ENCODE measurements at regions not wholly inside any gene's neighbourhood (a gene's known extent, or its start where the extent isn't known, plus 50 kb on each side); places are given as distances from the start of the nearest gene placed in this dataset.

DNA sequence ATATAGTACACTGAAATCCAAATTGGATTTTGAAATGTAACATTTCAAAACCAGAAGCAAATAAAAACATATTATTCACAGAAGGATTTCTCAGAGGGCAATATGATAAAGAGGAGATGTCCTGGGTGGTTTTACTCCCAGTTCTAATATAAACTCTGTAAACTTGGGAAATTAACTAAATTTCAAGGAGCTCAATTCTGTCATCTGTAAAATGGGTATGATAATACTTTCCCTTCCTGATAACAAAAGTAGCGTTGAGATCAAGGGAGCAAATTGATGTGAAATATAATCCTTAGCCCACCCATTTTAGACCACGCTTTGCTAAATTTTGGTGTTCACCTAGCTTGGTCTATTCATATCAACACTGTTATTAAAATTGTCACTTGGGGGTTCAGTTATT, 192.5 kb upstream of the BTG1 start:
- Histone ChIP-seq H4K5ac (ENCODE audit: low read length) (no peak overlapping the region), H3K18ac (ENCODE audit: low read length) (no peak overlapping the region), H2BK120ac (ENCODE audit: low read depth, low read length) (no peak overlapping the region), H3K27ac (ENCODE audit: low read depth, low read length) (no peak overlapping the region), H3K23ac (ENCODE audit: low read length) (no peak overlapping the region), H3K4me3 (ENCODE audit: low read length) (no peak overlapping the region), H3K79me2 (ENCODE audit: control insufficient read depth, insufficient read depth, low read length) (no peaks in the 10 kb centered on the region), H3K79me1 (ENCODE audit: low read length) (no peaks in the 10 kb centered on the region), H3K4me1 (ENCODE audit: control insufficient read depth, low read depth, low read length) (no peaks in the 10 kb centered on the region), H3K36me3 (ENCODE audit: control insufficient read depth, insufficient read depth, low read length) (no peaks in the 10 kb centered on the region), H3K56ac (ENCODE audit: low read length) (no peak overlapping the region), H4K8ac (ENCODE audit: low read depth, low read length) (no peak overlapping the region), H2AK5ac (ENCODE audit: low read length) (no peak overlapping the region), H3K9ac (ENCODE audit: low read length) (no peak overlapping the region), H3K4me2 (ENCODE audit: low read length) (no peak overlapping the region), H2BK5ac (ENCODE audit: low read length) (no peak overlapping the region), H3K27me3 (ENCODE audit: insufficient read depth, low read length, poor library complexity) (no peaks in the 10 kb centered on the region), H3K4ac (ENCODE audit: low read depth, low read length) (no peak overlapping the region), H2BK15ac (replicated peaks; ENCODE audit: low read depth) (no peak overlapping the region)
- no peak for DNase-seq
- no CpG with 5 or more reads among the region's 2 CpGs for WGBS (ENCODE audit: extremely low coverage, insufficient coverage, low lambda C conversion rate)

- no peak overlapping the region for H3K9ac ChIP-seq (ENCODE audit: low read length)
- no peak overlapping the region for H3K56ac ChIP-seq (ENCODE audit: low read length)
- no peak overlapping the region for H3K4me3 ChIP-seq (ENCODE audit: low read length)
- H3K36me3 ChIP-seq (ENCODE audit: control insufficient read depth, insufficient read depth, low read length): no peaks in the 10 kb centered on the region
- no peak overlapping the region for H2BK5ac ChIP-seq (ENCODE audit: low read length)
- no peak overlapping the region for H2AK5ac ChIP-seq (ENCODE audit: low read length)
- H2BK120ac ChIP-seq (ENCODE audit: low read depth, low read length): no peak overlapping the region
- no peaks in the 10 kb centered on the region for H3K27me3 ChIP-seq (ENCODE audit: insufficient read depth, low read length, poor library complexity)
- no peaks in the 10 kb centered on the region for H3K4me1 ChIP-seq (ENCODE audit: control insufficient read depth, low read depth, low read length)
- no peak overlapping the region for H4K8ac ChIP-seq (ENCODE audit: low read depth, low read length)
- H3K4me2 ChIP-seq (ENCODE audit: low read length): no peak overlapping the region
- H3K18ac ChIP-seq (ENCODE audit: low read length): no peak overlapping the region
- H3K27ac ChIP-seq (ENCODE audit: low read depth, low read length): no peak overlapping the region
- no peak overlapping the region for H3K4ac ChIP-seq (ENCODE audit: low read depth, low read length)
- H3K79me2 ChIP-seq (ENCODE audit: control insufficient read depth, insufficient read depth, low read length): no peaks in the 10 kb centered on the region
- no peak overlapping the region for H3K23ac ChIP-seq (ENCODE audit: low read length)
- H2BK15ac ChIP-seq (replicated peaks; ENCODE audit: low read depth): no peak overlapping the region
- no peaks in the 10 kb centered on the region for H3K79me1 ChIP-seq (ENCODE audit: low read length)
- H4K5ac ChIP-seq (ENCODE audit: low read length): no peak overlapping the region
- whole genome bisulfite sequencing (ENCODE audit: extremely low coverage, insufficient coverage, low lambda C conversion rate): no CpG with 5 or more reads among the region's 4 CpGs
- DNase-seq: no peak
Measured at GRCh38 chr12:92337128-92337527, 191.5 kb upstream of the BTG1 start.

DNA sequence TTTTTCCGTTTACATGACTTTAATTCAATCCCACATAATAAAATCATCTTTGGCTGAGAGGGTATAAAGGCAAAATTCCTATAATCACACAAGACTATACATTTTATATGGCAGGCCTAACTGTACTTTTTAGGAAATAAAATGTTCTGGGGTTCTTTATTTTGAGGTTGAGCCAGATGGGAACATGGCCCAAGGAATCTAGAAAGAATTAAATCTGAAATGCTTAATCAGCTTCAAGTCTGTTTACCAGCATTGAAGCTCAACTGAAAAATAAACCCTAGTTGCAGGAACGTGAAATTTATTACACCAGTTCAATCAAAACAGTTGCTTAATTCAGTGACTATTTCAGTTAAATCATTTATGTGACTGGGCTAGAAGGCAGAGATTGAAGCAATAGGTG, 191.0 kb upstream of the BTG1 start:
- Histone ChIP-seq H4K8ac (ENCODE audit: low read depth, low read length) (no peak overlapping the region), H3K4ac (ENCODE audit: low read depth, low read length) (no peak overlapping the region), H2BK120ac (ENCODE audit: low read depth, low read length) (no peak overlapping the region), H3K4me1 (ENCODE audit: control insufficient read depth, low read depth, low read length) (no peaks in the 10 kb centered on the region), H2BK15ac (replicated peaks; ENCODE audit: low read depth) (no peak overlapping the region), H4K5ac (ENCODE audit: low read length) (no peak overlapping the region), H3K4me3 (ENCODE audit: low read length) (no peak overlapping the region), H3K79me1 (ENCODE audit: low read length) (no peaks in the 10 kb centered on the region), H3K27ac (ENCODE audit: low read depth, low read length) (no peak overlapping the region), H3K79me2 (ENCODE audit: control insufficient read depth, insufficient read depth, low read length) (no peaks in the 10 kb centered on the region), H3K9ac (ENCODE audit: low read length) (no peak overlapping the region), H2BK5ac (ENCODE audit: low read length) (no peak overlapping the region), H3K23ac (ENCODE audit: low read length) (no peak overlapping the region), H3K4me2 (ENCODE audit: low read length) (no peak overlapping the region), H3K27me3 (ENCODE audit: insufficient read depth, low read length, poor library complexity) (no peaks in the 10 kb centered on the region), H3K36me3 (ENCODE audit: control insufficient read depth, insufficient read depth, low read length) (no peaks in the 10 kb centered on the region), H3K56ac (ENCODE audit: low read length) (no peak overlapping the region), H2AK5ac (ENCODE audit: low read length) (no peak overlapping the region), H3K18ac (ENCODE audit: low read length) (no peak overlapping the region)
- no CpG with 5 or more reads among the region's 2 CpGs for WGBS (ENCODE audit: extremely low coverage, insufficient coverage, low lambda C conversion rate)
- no peak for DNase-seq

GRCh38 chr12:92335831-92336230, 190.2 kb upstream of the BTG1 start:
- no peak overlapping the region for H2BK5ac ChIP-seq (ENCODE audit: low read length)
- no peak overlapping the region for H2BK120ac ChIP-seq (ENCODE audit: low read depth, low read length)
- H3K79me1 ChIP-seq (ENCODE audit: low read length): no peaks in the 10 kb centered on the region
- no peak overlapping the region for H3K4me3 ChIP-seq (ENCODE audit: low read length)
- WGBS (ENCODE audit: extremely low coverage, insufficient coverage, low lambda C conversion rate): no CpG with 5 or more reads among the region's 4 CpGs
- no peak overlapping the region for H4K5ac ChIP-seq (ENCODE audit: low read length)
- no peak overlapping the region for H3K56ac ChIP-seq (ENCODE audit: low read length)
- no peak for DNase-seq
- no peaks in the 10 kb centered on the region for H3K27me3 ChIP-seq (ENCODE audit: insufficient read depth, low read length, poor library complexity)
- H4K8ac ChIP-seq (ENCODE audit: low read depth, low read length): no peak overlapping the region
- no peak overlapping the region for H3K18ac ChIP-seq (ENCODE audit: low read length)
- H2AK5ac ChIP-seq (ENCODE audit: low read length): no peak overlapping the region
- no peaks in the 10 kb centered on the region for H3K79me2 ChIP-seq (ENCODE audit: control insufficient read depth, insufficient read depth, low read length)
- H3K23ac ChIP-seq (ENCODE audit: low read length): no peak overlapping the region
- H3K36me3 ChIP-seq (ENCODE audit: control insufficient read depth, insufficient read depth, low read length): no peaks in the 10 kb centered on the region
- no peak overlapping the region for H3K4me2 ChIP-seq (ENCODE audit: low read length)
- no peak overlapping the region for H3K27ac ChIP-seq (ENCODE audit: low read depth, low read length)
- no peak overlapping the region for H2BK15ac ChIP-seq (replicated peaks; ENCODE audit: low read depth)
- no peaks in the 10 kb centered on the region for H3K4me1 ChIP-seq (ENCODE audit: control insufficient read depth, low read depth, low read length)
- no peak overlapping the region for H3K9ac ChIP-seq (ENCODE audit: low read length)
- H3K4ac ChIP-seq (ENCODE audit: low read depth, low read length): no peak overlapping the region

GRCh38 chr12:92334552-92334951, 188.9 kb upstream of the BTG1 start:
- no peak overlapping the region for H3K4me3 ChIP-seq (ENCODE audit: low read length)
- no peak overlapping the region for H2BK15ac ChIP-seq (replicated peaks; ENCODE audit: low read depth)
- H3K79me1 ChIP-seq (ENCODE audit: low read length): no peaks in the 10 kb centered on the region
- H3K27me3 ChIP-seq (ENCODE audit: insufficient read depth, low read length, poor library complexity): no peaks in the 10 kb centered on the region
- no peaks in the 10 kb centered on the region for H3K79me2 ChIP-seq (ENCODE audit: control insufficient read depth, insufficient read depth, low read length)
- no peak overlapping the region for H4K5ac ChIP-seq (ENCODE audit: low read length)
- H2BK5ac ChIP-seq (ENCODE audit: low read length): no peak overlapping the region
- H3K23ac ChIP-seq (ENCODE audit: low read length): no peak overlapping the region
- no CpG with 5 or more reads among the region's 4 CpGs for WGBS (ENCODE audit: extremely low coverage, insufficient coverage, low lambda C conversion rate)
- no peak for DNase-seq
- H2AK5ac ChIP-seq (ENCODE audit: low read length): no peak overlapping the region
- H3K27ac ChIP-seq (ENCODE audit: low read depth, low read length): no peak overlapping the region
- no peak overlapping the region for H3K4me2 ChIP-seq (ENCODE audit: low read length)
- H3K18ac ChIP-seq (ENCODE audit: low read length): no peak overlapping the region
- no peaks in the 10 kb centered on the region for H3K36me3 ChIP-seq (ENCODE audit: control insufficient read depth, insufficient read depth, low read length)
- no peak overlapping the region for H3K56ac ChIP-seq (ENCODE audit: low read length)
- H3K9ac ChIP-seq (ENCODE audit: low read length): no peak overlapping the region
- no peaks in the 10 kb centered on the region for H3K4me1 ChIP-seq (ENCODE audit: control insufficient read depth, low read depth, low read length)
- no peak overlapping the region for H4K8ac ChIP-seq (ENCODE audit: low read depth, low read length)
- H3K4ac ChIP-seq (ENCODE audit: low read depth, low read length): no peak overlapping the region
- no peak overlapping the region for H2BK120ac ChIP-seq (ENCODE audit: low read depth, low read length)

- no CpG with 5 or more reads among the region's 2 CpGs for WGBS (ENCODE audit: extremely low coverage, insufficient coverage, low lambda C conversion rate)
- H3K4ac ChIP-seq (ENCODE audit: low read depth, low read length): no peak overlapping the region
- no peak overlapping the region for H3K27ac ChIP-seq (ENCODE audit: low read depth, low read length)
- H3K4me1 ChIP-seq (ENCODE audit: control insufficient read depth, low read depth, low read length): no peaks in the 10 kb centered on the region
- H4K8ac ChIP-seq (ENCODE audit: low read depth, low read length): no peak overlapping the region
- no peak overlapping the region for H3K9ac ChIP-seq (ENCODE audit: low read length)
- no peak overlapping the region for H4K5ac ChIP-seq (ENCODE audit: low read length)
- H3K4me3 ChIP-seq (ENCODE audit: low read length): no peak overlapping the region
- no peaks in the 10 kb centered on the region for H3K79me2 ChIP-seq (ENCODE audit: control insufficient read depth, insufficient read depth, low read length)
- H3K36me3 ChIP-seq (ENCODE audit: control insufficient read depth, insufficient read depth, low read length): no peaks in the 10 kb centered on the region
- peak; percentile 3 for DNase-seq
- no peak overlapping the region for H2AK5ac ChIP-seq (ENCODE audit: low read length)
- no peak overlapping the region for H3K4me2 ChIP-seq (ENCODE audit: low read length)
- no peak overlapping the region for H3K18ac ChIP-seq (ENCODE audit: low read length)
- H3K27me3 ChIP-seq (ENCODE audit: insufficient read depth, low read length, poor library complexity): no peaks in the 10 kb centered on the region
- H3K79me1 ChIP-seq (ENCODE audit: low read length): no peaks in the 10 kb centered on the region
- H3K23ac ChIP-seq (ENCODE audit: low read length): no peak overlapping the region
- H2BK15ac ChIP-seq (replicated peaks; ENCODE audit: low read depth): no peak overlapping the region
- no peak overlapping the region for H3K56ac ChIP-seq (ENCODE audit: low read length)
- no peak overlapping the region for H2BK5ac ChIP-seq (ENCODE audit: low read length)
- no peak overlapping the region for H2BK120ac ChIP-seq (ENCODE audit: low read depth, low read length)
Measured at GRCh38 chr12:92332552-92332951, 186.9 kb upstream of the BTG1 start.
